Esophagus squamous epithelium (tissue), 4 donors: ENCODE measurements at regions not wholly inside any gene's neighbourhood (a gene's known extent, or its start where the extent isn't known, plus 50 kb on each side); places are given as distances from the start of the nearest gene placed in this dataset.

ENCODE experiments used
- POLR2A ChIP-seq, 4 donors: fragments of 450-650 bp; IDR thresholded peaks; one replicate each; pipeline ENCODE4 v1.6.1; 2017; ENCODE audit warnings: antibody characterized with exemption in 4 of 4, mild to moderate bottlenecking in 4 of 4, moderate library complexity in 3 of 4
- TF ChIP-seq, protein P1 (sequence below), 6 experiments: fragments of 450-650 bp in 4 of 6; fragments of 200-600 bp in 2 of 6; sonication (generic) in 2 of 6; IDR thresholded peaks; one replicate each; pipeline ENCODE4 v1.5.1; 2016 to 2019; ENCODE audit warnings: antibody characterized with exemption in 6 of 6, mild to moderate bottlenecking in 4 of 6, moderate library complexity in 4 of 6

DNA sequence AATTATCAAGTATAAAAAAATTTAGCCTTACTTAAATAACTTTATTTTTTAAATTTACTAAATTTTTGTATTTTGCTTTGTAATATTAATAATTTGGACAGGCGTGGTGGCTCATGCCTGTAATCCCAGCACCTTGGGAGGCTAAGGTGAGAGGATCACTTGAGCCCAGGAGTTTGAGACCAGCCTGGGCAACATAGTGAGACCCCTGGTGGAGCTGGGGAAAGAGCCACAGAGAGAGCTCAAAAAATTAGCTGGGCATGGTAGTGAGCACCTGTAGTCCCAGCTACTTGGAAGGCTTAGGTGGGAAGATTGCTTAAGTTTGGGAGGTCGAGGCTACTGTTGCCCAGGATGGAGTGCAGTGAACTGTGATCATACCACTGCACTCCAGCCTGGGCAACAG lies 143.5 kb downstream of the B3GNT2 start:
- TF ChIP-seq, protein P1, sequence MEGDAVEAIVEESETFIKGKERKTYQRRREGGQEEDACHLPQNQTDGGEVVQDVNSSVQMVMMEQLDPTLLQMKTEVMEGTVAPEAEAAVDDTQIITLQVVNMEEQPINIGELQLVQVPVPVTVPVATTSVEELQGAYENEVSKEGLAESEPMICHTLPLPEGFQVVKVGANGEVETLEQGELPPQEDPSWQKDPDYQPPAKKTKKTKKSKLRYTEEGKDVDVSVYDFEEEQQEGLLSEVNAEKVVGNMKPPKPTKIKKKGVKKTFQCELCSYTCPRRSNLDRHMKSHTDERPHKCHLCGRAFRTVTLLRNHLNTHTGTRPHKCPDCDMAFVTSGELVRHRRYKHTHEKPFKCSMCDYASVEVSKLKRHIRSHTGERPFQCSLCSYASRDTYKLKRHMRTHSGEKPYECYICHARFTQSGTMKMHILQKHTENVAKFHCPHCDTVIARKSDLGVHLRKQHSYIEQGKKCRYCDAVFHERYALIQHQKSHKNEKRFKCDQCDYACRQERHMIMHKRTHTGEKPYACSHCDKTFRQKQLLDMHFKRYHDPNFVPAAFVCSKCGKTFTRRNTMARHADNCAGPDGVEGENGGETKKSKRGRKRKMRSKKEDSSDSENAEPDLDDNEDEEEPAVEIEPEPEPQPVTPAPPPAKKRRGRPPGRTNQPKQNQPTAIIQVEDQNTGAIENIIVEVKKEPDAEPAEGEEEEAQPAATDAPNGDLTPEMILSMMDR (IDR thresholded peaks at IDR 0.05): no peak
- no peak for TF ChIP-seq POLR2A (IDR thresholded peaks at IDR 0.05)
